ENCODE measurements at regions not wholly inside any gene's neighbourhood (a gene's known extent, or its start where the extent isn't known, plus 50 kb on each side); places are given as distances from the start of the nearest gene placed in this dataset.
A peak's percentile ranks its signal among the peaks of the same experiment; 100 is the strongest.

GRCh38 chr2:84288293-84288692 lies 170.8 kb downstream of the SUCLG1 start:
- no peak for DNase-seq (ENCODE audit: low read depth, low spot score)

GRCh38 chr2:84286878-84287277 lies 172.2 kb downstream of the SUCLG1 start:
- no peak for DNase-seq (ENCODE audit: low read depth, low spot score)

GRCh38 chr2:84285056-84285747 lies 173.9 kb downstream of the SUCLG1 start:
- no peak for DNase-seq (ENCODE audit: low read depth, low spot score)

GRCh38 chr2:84283506-84283905 lies 175.6 kb downstream of the SUCLG1 start:
- DNase-seq (ENCODE audit: low read depth, low spot score): no peak

- no peak for DNase-seq (ENCODE audit: low read depth, low spot score)
Measured at GRCh38 chr2:84281510-84281909, 177.6 kb downstream of the SUCLG1 start.

GRCh38 chr2:84280873-84281272 lies 178.2 kb downstream of the SUCLG1 start:
- no peak for DNase-seq (ENCODE audit: low read depth, low spot score)

- no peak for DNase-seq (ENCODE audit: low read depth, low spot score)
Measured at GRCh38 chr2:84278386-84278785, 180.7 kb downstream of the SUCLG1 start.

- no peak for DNase-seq (ENCODE audit: low read depth, low spot score)
Measured at GRCh38 chr2:84276590-84277255, 182.4 kb downstream of the SUCLG1 start.

GRCh38 chr2:84273406-84273805 lies 185.7 kb downstream of the SUCLG1 start:
- no peak for DNase-seq (ENCODE audit: low read depth, low spot score)

GRCh38 chr2:84271977-84272376 lies 187.1 kb downstream of the SUCLG1 start:
- no peak for DNase-seq (ENCODE audit: low read depth, low spot score)

- no peak for DNase-seq (ENCODE audit: low read depth, low spot score)
Measured at GRCh38 chr2:84257831-84258230, 201.2 kb downstream of the SUCLG1 start.

- no peak for DNase-seq (ENCODE audit: low read depth, low spot score)
Measured at GRCh38 chr2:84251651-84252302, 207.3 kb downstream of the SUCLG1 start.

GRCh38 chr2:84249140-84249539 lies 209.9 kb downstream of the SUCLG1 start:
- DNase-seq (ENCODE audit: low read depth, low spot score): no peak

GRCh38 chr2:84247532-84247931 lies 211.5 kb downstream of the SUCLG1 start:
- no peak for DNase-seq (ENCODE audit: low read depth, low spot score)

- no peak for DNase-seq (ENCODE audit: low read depth, low spot score)
Measured at GRCh38 chr2:84243788-84244733, 215.0 kb downstream of the SUCLG1 start.

GRCh38 chr2:84238907-84239306 lies 220.2 kb downstream of the SUCLG1 start:
- no peak for DNase-seq (ENCODE audit: low read depth, low spot score)

- DNase-seq (ENCODE audit: low read depth, low spot score): no peak
Measured at GRCh38 chr2:84236288-84236687, 222.8 kb downstream of the SUCLG1 start.

- DNase-seq (ENCODE audit: low read depth, low spot score): no peak
Measured at GRCh38 chr2:84234103-84234502, 225.0 kb downstream of the SUCLG1 start.

- no peak for DNase-seq (ENCODE audit: low read depth, low spot score)
Measured at GRCh38 chr2:84231478-84231877, 227.6 kb downstream of the SUCLG1 start.

GRCh38 chr2:84224121-84224520 lies 235.0 kb downstream of the SUCLG1 start:
- no peak for DNase-seq (ENCODE audit: low read depth, low spot score)

- no peak for DNase-seq (ENCODE audit: low read depth, low spot score)
Measured at GRCh38 chr2:84223191-84223590, 235.9 kb downstream of the SUCLG1 start.

- DNase-seq (ENCODE audit: low read depth, low spot score): peak; percentile 9
Measured at GRCh38 chr2:84221102-84221501, 238.0 kb downstream of the SUCLG1 start.

Data from iPS DF 19.7 (cell line).